Fibroblast of the aortic adventitia (primary cell): ENCODE measurements at regions not wholly inside any gene's neighbourhood (a gene's known extent, or its start where the extent isn't known, plus 50 kb on each side); places are given as distances from the start of the nearest gene placed in this dataset.
A peak's percentile ranks its signal among the peaks of the same experiment; 100 is the strongest.

Experiments used
- DNase-seq: peaks from one replicate; pipeline ENCODE4 v3.0.0-alpha.2; 2010; ENCODE audit warnings: low read depth
- H3K4me3 ChIP-seq: 2 replicates; pipeline ENCODE4 v1.5.1; 2011; ENCODE audit warnings: low read depth, mild to moderate bottlenecking, control low read depth, low read length, moderate library complexity
- TF ChIP-seq, protein P1 (sequence below): IDR thresholded peaks from 2 replicates; pipeline ENCODE4 v1.5.1; 2011; ENCODE audit warnings: mild to moderate bottlenecking, low read length, control low read depth, inconsistent platforms; ENCODE audit not compliant: insufficient read depth

- TF ChIP-seq, protein P1, sequence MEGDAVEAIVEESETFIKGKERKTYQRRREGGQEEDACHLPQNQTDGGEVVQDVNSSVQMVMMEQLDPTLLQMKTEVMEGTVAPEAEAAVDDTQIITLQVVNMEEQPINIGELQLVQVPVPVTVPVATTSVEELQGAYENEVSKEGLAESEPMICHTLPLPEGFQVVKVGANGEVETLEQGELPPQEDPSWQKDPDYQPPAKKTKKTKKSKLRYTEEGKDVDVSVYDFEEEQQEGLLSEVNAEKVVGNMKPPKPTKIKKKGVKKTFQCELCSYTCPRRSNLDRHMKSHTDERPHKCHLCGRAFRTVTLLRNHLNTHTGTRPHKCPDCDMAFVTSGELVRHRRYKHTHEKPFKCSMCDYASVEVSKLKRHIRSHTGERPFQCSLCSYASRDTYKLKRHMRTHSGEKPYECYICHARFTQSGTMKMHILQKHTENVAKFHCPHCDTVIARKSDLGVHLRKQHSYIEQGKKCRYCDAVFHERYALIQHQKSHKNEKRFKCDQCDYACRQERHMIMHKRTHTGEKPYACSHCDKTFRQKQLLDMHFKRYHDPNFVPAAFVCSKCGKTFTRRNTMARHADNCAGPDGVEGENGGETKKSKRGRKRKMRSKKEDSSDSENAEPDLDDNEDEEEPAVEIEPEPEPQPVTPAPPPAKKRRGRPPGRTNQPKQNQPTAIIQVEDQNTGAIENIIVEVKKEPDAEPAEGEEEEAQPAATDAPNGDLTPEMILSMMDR = no peak
- no peak overlapping the region for H3K4me3 ChIP-seq
- no peak for DNase-seq
These were observed 79.9 kb upstream of the CRHR1 start for GRCh38 chr17:45704251-45704650.

DNA sequence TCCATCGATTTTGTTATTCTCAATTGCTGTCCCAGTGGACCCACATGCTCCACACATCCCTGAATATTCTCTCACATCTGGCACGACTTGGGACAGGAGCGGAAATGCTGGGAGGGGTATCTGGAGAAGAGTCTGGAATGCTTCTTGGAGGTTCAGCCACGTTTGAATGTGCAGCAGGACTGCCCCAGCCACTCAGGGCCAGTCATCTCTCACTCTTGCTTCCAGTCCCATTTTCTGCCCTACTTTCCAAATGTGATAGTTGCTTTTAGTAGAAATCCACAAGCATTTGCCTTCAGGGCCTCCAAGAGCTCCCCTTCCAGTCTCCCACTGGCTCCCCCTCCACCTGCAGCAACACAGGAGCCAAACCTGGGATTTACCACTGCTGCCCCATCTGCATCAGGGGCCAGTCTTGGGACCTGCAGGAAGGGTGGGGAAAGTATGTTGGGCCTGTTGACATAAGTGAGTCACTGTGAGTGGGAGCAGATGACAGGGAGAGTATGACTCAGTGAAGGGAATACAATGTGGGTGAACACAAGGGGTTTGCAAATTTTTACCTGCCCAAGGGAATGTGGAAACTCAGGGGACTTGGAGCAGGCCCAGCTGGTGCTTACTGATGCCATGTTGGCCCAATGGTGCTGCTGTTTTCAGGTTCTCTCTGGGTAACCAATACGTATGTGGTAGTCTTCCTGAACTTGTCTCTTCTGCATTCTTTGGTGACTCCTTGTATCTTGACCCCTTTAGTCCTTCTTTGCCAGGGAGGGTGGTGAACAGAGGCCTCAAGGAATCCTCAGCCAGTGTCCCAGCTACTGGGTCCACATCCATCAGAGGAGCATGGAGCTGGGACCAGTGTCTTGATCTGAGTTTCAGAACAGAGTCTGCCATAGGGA is 78.8 kb upstream of the CRHR1 start:
- TF ChIP-seq, protein P1 = no peak
- H3K4me3 ChIP-seq = no peak overlapping the region
- peak; percentile 13 for DNase-seq

GRCh38 chr17:45706033-45706432 is 78.1 kb upstream of the CRHR1 start:
- no peak overlapping the region for H3K4me3 ChIP-seq
- TF ChIP-seq, protein P1 = no peak
- no peak for DNase-seq

GRCh38 chr17:45708707-45709290 is 75.3 kb upstream of the CRHR1 start:
- DNase-seq = no peak
- no peak overlapping the region for H3K4me3 ChIP-seq
- TF ChIP-seq, protein P1 = no peak

GRCh38 chr17:45709728-45710288 is 74.3 kb upstream of the CRHR1 start:
- TF ChIP-seq, protein P1 = no peak
- no peak for DNase-seq
- H3K4me3 ChIP-seq = no peak overlapping the region

DNA sequence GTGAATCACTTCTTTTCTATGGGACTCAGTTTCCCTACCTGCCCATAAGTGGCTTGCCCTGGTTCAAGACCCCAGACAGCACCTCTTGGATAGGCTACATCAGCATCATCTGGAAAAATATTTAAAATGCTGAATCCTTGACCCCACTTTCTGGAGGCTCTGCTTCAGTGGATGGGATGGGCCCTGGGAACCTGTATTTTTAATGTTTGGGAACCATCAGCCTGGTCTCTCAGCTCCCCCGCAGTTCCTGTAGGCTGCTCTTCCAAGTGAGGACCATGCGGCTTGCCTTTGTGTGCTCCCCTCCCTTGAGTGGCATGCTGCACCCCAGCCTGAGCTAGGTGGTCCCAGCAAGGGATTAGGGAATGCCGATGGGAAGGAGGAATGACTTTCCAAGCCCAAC is 68.3 kb upstream of the CRHR1 start:
- H3K4me3 ChIP-seq = no peak overlapping the region
- DNase-seq = no peak
- TF ChIP-seq, protein P1 = no peak
